Coronary artery (tissue), 2 donors: ENCODE measurements at regions not wholly inside any gene's neighbourhood (a gene's known extent, or its start where the extent isn't known, plus 50 kb on each side); places are given as distances from the start of the nearest gene placed in this dataset.

Experiments used
- DNase-seq: peaks from one replicate; pipeline ENCODE4 v3.0.0-alpha.2; 2017; ENCODE audit warnings: low spot score
- H3K27ac ChIP-seq, 2 donors: fragments of 200-600 bp; sonication (generic); one replicate each; pipeline ENCODE4 v1.5.1; 2016 to 2019
- H3K4me3 ChIP-seq: fragments of 200-600 bp; sonication (generic); 2 replicates; pipeline ENCODE4 v1.5.1; 2016; ENCODE audit warnings: mild to moderate bottlenecking, moderate library complexity
- TF ChIP-seq, protein P1 (sequence below): fragments of 200-600 bp; sonication (generic); IDR thresholded peaks from one replicate; pipeline ENCODE4 v1.5.1; 2019; ENCODE audit warnings: antibody characterized with exemption

DNA sequence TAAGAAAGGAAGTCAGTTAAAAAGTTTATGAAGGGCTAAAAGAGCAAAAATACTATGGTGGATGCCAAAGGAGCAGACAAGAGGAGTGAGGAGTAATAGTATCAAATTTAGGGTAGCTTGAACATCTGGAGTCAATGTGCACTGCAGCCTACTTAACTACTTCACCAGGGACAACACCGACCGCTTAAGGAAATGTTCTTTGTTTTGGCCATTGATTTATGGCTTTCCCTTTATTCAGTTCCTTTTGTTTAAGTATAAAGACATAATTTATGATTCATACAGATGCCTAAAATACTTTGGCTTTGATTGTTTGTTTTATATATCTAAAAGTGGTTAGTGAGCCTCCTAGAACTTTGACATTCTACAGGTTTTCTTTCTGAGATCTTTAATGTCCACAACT, 276.3 kb upstream of the PRR20A start:
- DNase-seq = no peak
- H3K27ac ChIP-seq = no peak overlapping the region
- TF ChIP-seq, protein P1, sequence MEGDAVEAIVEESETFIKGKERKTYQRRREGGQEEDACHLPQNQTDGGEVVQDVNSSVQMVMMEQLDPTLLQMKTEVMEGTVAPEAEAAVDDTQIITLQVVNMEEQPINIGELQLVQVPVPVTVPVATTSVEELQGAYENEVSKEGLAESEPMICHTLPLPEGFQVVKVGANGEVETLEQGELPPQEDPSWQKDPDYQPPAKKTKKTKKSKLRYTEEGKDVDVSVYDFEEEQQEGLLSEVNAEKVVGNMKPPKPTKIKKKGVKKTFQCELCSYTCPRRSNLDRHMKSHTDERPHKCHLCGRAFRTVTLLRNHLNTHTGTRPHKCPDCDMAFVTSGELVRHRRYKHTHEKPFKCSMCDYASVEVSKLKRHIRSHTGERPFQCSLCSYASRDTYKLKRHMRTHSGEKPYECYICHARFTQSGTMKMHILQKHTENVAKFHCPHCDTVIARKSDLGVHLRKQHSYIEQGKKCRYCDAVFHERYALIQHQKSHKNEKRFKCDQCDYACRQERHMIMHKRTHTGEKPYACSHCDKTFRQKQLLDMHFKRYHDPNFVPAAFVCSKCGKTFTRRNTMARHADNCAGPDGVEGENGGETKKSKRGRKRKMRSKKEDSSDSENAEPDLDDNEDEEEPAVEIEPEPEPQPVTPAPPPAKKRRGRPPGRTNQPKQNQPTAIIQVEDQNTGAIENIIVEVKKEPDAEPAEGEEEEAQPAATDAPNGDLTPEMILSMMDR = no peak
- H3K4me3 ChIP-seq = no peak overlapping the region

DNA sequence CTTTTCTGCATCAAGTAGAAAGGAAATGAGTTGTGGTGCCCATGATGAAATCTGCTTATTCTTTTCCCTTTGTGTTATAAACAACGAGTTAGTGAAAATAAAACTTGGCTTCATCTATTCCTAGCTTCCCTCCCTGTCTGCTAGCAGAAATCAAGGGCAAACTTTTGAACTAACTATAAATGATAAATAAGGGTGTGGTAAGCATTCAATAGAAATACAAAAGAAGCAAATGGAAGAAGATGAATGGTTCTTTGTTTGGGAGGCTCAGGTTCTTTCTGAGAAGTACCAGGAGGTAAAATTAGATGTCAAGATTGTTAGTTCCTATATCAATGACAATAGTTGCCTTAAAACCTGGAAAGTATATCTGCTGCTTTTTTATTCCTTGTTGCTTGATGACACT, 275.3 kb upstream of the PRR20A start:
- TF ChIP-seq, protein P1 = no peak
- DNase-seq = no peak
- Histone ChIP-seq H3K27ac (no peak overlapping the region), H3K4me3 (no peak overlapping the region)

DNA sequence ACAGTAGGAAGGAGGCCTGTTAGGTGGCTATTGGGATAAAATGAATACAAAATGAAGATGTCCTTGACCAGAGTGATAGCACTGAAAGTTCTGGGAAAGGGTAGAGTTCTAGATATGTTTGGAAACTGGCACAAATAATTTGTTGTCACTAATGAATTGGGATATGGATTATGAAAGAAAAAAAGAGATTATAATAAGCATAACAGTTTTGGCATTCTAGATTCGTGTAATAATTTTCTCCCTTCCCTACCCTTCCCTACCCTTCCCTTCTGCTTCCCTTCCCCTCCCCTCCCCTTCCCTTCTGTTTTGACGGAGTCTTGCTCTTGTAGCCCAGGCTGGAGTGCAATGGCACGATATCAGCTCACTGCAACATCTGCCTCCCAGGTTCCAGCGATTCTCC, 271.0 kb upstream of the PRR20A start:
- TF ChIP-seq, protein P1 = no peak
- DNase-seq = no peak
- Histone ChIP-seq H3K4me3 (no peak overlapping the region), H3K27ac (no peak overlapping the region)

GRCh38 chr13:56886398-56886797, 254.3 kb upstream of the PRR20A start:
- H3K27ac ChIP-seq = no peak overlapping the region
- no peak overlapping the region for H3K4me3 ChIP-seq
- TF ChIP-seq, protein P1 = no peak
- no peak for DNase-seq

GRCh38 chr13:56888455-56888854, 252.3 kb upstream of the PRR20A start:
- no peak for DNase-seq
- TF ChIP-seq, protein P1 = no peak
- Histone ChIP-seq H3K27ac (no peak overlapping the region), H3K4me3 (no peak overlapping the region)

GRCh38 chr13:56893843-56894242, 246.9 kb upstream of the PRR20A start:
- DNase-seq = no peak
- TF ChIP-seq, protein P1 = no peak
- Histone ChIP-seq H3K27ac (no peak overlapping the region), H3K4me3 (no peak overlapping the region)

- TF ChIP-seq, protein P1 = no peak
- Histone ChIP-seq H3K4me3 (no peak overlapping the region), H3K27ac (no peak overlapping the region)
- no peak for DNase-seq
Observed at GRCh38 chr13:56900549-56901279, 240.0 kb upstream of the PRR20A start.
